ENCODE measurements at regions not wholly inside any gene's neighbourhood (a gene's known extent, or its start where the extent isn't known, plus 50 kb on each side); places are given as distances from the start of the nearest gene placed in this dataset.

DNA sequence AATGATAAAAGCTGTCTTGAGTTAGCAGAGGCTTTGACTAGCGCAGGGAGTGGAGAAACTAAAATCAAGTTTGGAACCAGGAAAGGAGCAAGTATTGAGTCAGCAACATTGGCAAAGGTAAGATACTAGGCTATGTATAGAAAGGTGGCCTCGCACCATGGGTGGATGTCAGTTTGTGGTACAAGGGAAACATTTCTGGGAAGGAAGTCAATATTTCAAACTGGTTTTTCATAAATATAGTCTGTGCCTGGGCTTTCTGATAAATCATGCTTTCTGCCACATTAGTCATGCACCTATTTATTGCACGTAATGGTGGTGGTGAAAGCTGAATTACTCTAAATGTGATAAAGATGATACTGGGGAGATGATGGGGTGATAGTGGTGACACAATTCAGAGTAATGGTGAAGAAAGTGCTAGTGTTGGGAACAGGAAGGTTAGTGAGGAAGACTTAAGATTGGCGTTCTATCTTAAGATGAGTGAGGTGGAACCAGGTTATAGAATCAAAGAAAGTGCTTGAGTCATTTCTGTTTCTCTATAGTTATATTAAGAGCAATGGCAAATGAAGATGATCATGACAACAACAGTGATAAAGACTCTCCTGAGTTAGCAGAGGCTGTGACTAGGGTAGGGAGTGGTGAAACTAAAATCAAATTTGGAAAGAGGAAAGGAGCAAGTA is 729.0 kb downstream of the FAM181B start:
- H3K9me2 ChIP-seq (replicated peaks; ENCODE audit: insufficient read depth), result no peaks in the 10 kb centered on the region
- H3K4me1 ChIP-seq (ENCODE audit: insufficient read depth), result no peaks in the 10 kb centered on the region
- H2AFZ ChIP-seq, result no peak overlapping the region
- no peak overlapping the region for H3K27ac ChIP-seq
- H3K4me3 ChIP-seq, result no peak overlapping the region
- WGBS (ENCODE audit: low lambda C conversion rate, missing lambda C conversion rate), result 78% methylated on average over 4 of the region's 4 CpGs
- no peaks in the 10 kb centered on the region for H3K36me3 ChIP-seq (replicated peaks; ENCODE audit: insufficient read depth, low read depth)
- H3K9me3 ChIP-seq (ENCODE audit: low read depth), result no peaks in the 10 kb centered on the region
- no peaks in the 10 kb centered on the region for H3K79me2 ChIP-seq
- TF ChIP-seq, protein P1, sequence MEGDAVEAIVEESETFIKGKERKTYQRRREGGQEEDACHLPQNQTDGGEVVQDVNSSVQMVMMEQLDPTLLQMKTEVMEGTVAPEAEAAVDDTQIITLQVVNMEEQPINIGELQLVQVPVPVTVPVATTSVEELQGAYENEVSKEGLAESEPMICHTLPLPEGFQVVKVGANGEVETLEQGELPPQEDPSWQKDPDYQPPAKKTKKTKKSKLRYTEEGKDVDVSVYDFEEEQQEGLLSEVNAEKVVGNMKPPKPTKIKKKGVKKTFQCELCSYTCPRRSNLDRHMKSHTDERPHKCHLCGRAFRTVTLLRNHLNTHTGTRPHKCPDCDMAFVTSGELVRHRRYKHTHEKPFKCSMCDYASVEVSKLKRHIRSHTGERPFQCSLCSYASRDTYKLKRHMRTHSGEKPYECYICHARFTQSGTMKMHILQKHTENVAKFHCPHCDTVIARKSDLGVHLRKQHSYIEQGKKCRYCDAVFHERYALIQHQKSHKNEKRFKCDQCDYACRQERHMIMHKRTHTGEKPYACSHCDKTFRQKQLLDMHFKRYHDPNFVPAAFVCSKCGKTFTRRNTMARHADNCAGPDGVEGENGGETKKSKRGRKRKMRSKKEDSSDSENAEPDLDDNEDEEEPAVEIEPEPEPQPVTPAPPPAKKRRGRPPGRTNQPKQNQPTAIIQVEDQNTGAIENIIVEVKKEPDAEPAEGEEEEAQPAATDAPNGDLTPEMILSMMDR (IDR thresholded peaks at IDR 0.05; ENCODE audit: poor library complexity), result no peak
- no peak for TF ChIP-seq EZH2phosphoT487 (IDR thresholded peaks at IDR 0.05; ENCODE audit: low read depth, severe bottlenecking, unreplicated experiment)
- TF ChIP-seq EZH2 (IDR thresholded peaks at IDR 0.05; ENCODE audit: borderline replicate concordance), result no peak
- H3K27me3 ChIP-seq, result no peaks in the 10 kb centered on the region
- DNase-seq (ENCODE audit: low spot score), result no peak
- no peak overlapping the region for H3K4me2 ChIP-seq
- no peaks in the 10 kb centered on the region for H4K20me1 ChIP-seq (ENCODE audit: insufficient read depth, poor library complexity, severe bottlenecking)

DNA sequence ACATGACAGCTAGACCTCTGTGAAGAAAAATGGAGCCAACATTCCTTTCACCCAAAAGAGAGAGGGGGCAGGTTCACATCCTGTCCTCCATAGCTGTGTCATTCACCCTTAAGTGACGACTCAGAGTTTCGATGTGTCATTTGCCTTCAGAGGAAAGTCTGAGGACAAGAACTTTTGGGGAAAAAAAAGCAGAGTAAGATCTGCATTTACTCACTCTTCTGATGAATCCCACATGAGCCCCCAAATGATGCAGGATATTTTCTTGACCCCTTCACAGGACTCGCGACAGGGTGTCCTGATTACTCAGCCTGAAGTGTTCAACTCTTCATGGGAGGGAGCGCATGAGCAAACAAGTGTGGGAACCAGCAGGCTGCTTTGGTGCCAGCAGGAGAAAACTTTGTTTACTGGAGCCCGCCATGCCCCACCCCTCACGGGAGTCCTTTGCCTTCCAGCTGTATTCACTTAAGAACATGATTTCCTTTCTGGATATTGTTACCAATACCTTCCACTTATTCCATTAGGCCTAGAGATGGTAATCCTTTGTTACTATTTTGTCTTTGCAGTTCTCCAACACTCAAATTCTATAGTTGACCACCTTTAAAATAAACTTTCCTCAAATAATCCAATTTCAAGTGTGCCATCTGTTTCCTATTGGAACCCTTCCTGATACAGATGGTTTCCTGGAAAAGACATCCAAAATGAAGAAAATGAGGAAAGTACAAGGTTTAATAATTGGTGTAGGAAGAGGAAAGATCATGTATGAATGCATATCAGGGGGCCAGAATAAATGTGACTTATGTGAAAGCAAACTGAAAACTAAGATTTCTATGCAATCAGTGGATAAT is 729.8 kb downstream of the FAM181B start:
- H3K9me3 ChIP-seq (ENCODE audit: low read depth), result no peaks in the 10 kb centered on the region
- TF ChIP-seq EZH2phosphoT487 (IDR thresholded peaks at IDR 0.05; ENCODE audit: low read depth, severe bottlenecking, unreplicated experiment) (peak; percentile 86), EZH2 (IDR thresholded peaks at IDR 0.05; ENCODE audit: borderline replicate concordance) (no peak)
- TF ChIP-seq, protein P1 (IDR thresholded peaks at IDR 0.05; ENCODE audit: poor library complexity), result no peak
- no peak overlapping the region for H2AFZ ChIP-seq
- no peak overlapping the region for H3K4me3 ChIP-seq
- no peaks in the 10 kb centered on the region for H3K9me2 ChIP-seq (replicated peaks; ENCODE audit: insufficient read depth)
- no peaks in the 10 kb centered on the region for H3K4me1 ChIP-seq (ENCODE audit: insufficient read depth)
- peak; percentile 27 for DNase-seq (ENCODE audit: low spot score)
- 57% methylated on average over 7 of the region's 7 CpGs for WGBS (ENCODE audit: low lambda C conversion rate, missing lambda C conversion rate)
- no peaks in the 10 kb centered on the region for H3K79me2 ChIP-seq
- H3K27me3 ChIP-seq, result no peaks in the 10 kb centered on the region
- H3K27ac ChIP-seq, result no peak overlapping the region
- H4K20me1 ChIP-seq (ENCODE audit: insufficient read depth, poor library complexity, severe bottlenecking), result no peaks in the 10 kb centered on the region
- no peak overlapping the region for H3K4me2 ChIP-seq
- no peaks in the 10 kb centered on the region for H3K36me3 ChIP-seq (replicated peaks; ENCODE audit: insufficient read depth, low read depth)

DNA sequence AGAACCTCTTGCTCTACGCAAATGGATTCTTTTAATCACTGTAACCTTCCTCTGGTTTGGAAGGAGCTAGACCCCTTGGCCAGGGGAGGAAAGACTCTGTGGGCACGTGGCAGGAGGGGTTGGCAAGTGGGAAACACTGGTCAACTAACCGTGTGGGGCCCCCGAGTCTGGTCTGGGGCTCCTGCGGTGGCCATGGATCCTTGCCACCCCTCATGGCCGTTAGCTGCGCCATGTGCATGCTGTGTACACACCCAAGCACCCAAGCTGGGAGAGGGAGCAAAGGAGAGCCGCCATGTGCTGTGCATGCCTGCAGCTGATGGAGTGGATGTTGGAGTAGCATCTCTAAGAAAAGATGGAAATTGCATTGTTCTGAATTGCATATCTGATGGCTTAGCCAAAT is 730.6 kb downstream of the FAM181B start:
- Histone ChIP-seq H3K36me3 (replicated peaks; ENCODE audit: insufficient read depth, low read depth) (no peaks in the 10 kb centered on the region), H2AFZ (no peak overlapping the region), H3K27ac (no peak overlapping the region), H3K4me1 (ENCODE audit: insufficient read depth) (no peaks in the 10 kb centered on the region), H3K27me3 (no peaks in the 10 kb centered on the region), H3K79me2 (no peaks in the 10 kb centered on the region), H3K4me3 (no peak overlapping the region), H4K20me1 (ENCODE audit: insufficient read depth, poor library complexity, severe bottlenecking) (no peaks in the 10 kb centered on the region), H3K9me3 (ENCODE audit: low read depth) (no peaks in the 10 kb centered on the region), H3K4me2 (no peak overlapping the region), H3K9me2 (replicated peaks; ENCODE audit: insufficient read depth) (no peaks in the 10 kb centered on the region)
- 94% methylated on average over 8 of the region's 8 CpGs for WGBS (ENCODE audit: low lambda C conversion rate, missing lambda C conversion rate)
- DNase-seq (ENCODE audit: low spot score), result no peak
- TF ChIP-seq EZH2 (IDR thresholded peaks at IDR 0.05; ENCODE audit: borderline replicate concordance), result no peak
- TF ChIP-seq, protein P1 (IDR thresholded peaks at IDR 0.05; ENCODE audit: poor library complexity), result no peak
- no peak for TF ChIP-seq EZH2phosphoT487 (IDR thresholded peaks at IDR 0.05; ENCODE audit: low read depth, severe bottlenecking, unreplicated experiment)
